Astrocyte of the cerebellum (primary cell): ENCODE measurements at regions not wholly inside any gene's neighbourhood (a gene's known extent, or its start where the extent isn't known, plus 50 kb on each side); places are given as distances from the start of the nearest gene placed in this dataset.

Experiments
- DNase-seq: peaks from one replicate; pipeline ENCODE4 v3.0.0-alpha.2; 2011; ENCODE audit warnings: low read depth
- H3K4me3 ChIP-seq: 2 replicates; pipeline ENCODE4 v1.5.1; 2011; ENCODE audit warnings: mild to moderate bottlenecking, low read depth, low read length, moderate library complexity
- CTCF ChIP-seq: IDR thresholded peaks from 2 replicates; pipeline ENCODE4 v1.5.1; 2012; ENCODE audit warnings: low read length, low read depth, moderate library complexity, mild to moderate bottlenecking; ENCODE audit errors: missing control alignments
- in situ Hi-C: cut with HindIII; loops from 2 replicates; pipeline ENCODE4 v1.10.0; 2017; ENCODE audit warnings: low sequenced_read_pairs

GRCh38 chr9:91059713-91060112 lies 258.1 kb downstream of the SYK start:
- H3K4me3 ChIP-seq, result no peak overlapping the region
- no peak for TF ChIP-seq CTCF
- in situ Hi-C loops, result no loop called here
- DNase-seq, result no peak

- no peak overlapping the region for H3K4me3 ChIP-seq
- TF ChIP-seq CTCF, result no peak
- in situ Hi-C loops, result no loop called here
- DNase-seq, result peak; percentile 99
Measured at GRCh38 chr9:91060520-91061343, 259.1 kb downstream of the SYK start.

- DNase-seq, result no peak
- no peak overlapping the region for H3K4me3 ChIP-seq
- in situ Hi-C loops, result no loop called here
- no peak for TF ChIP-seq CTCF
Measured at GRCh38 chr9:91061506-91061905, 259.9 kb downstream of the SYK start.

GRCh38 chr9:91062281-91062680 lies 260.7 kb downstream of the SYK start:
- no peak for DNase-seq
- TF ChIP-seq CTCF, result no peak
- H3K4me3 ChIP-seq, result no peak overlapping the region
- in situ Hi-C loops, result no loop called here

- TF ChIP-seq CTCF, result no peak
- no peak overlapping the region for H3K4me3 ChIP-seq
- in situ Hi-C loops, result no loop called here
- DNase-seq, result no peak
Measured at GRCh38 chr9:91063471-91063870, 261.9 kb downstream of the SYK start.

- H3K4me3 ChIP-seq, result no peak overlapping the region
- TF ChIP-seq CTCF, result no peak
- no peak for DNase-seq
- in situ Hi-C loops, result no loop called here
Measured at GRCh38 chr9:91065231-91066041, 263.8 kb downstream of the SYK start.
